Stomach (tissue), 8 donors: ENCODE measurements at regions not wholly inside any gene's neighbourhood (a gene's known extent, or its start where the extent isn't known, plus 50 kb on each side); places are given as distances from the start of the nearest gene placed in this dataset.
"Not testable (repeated sequence)": the region's sequence is repeated elsewhere in the genome, so short reads cannot be mapped to it uniquely, and the experiment has no call there.

Experiments
- DNase-seq, 2 donors: peaks; one replicate each; pipeline versions ENCODE4 v3.0.0 to v3.0.0-alpha.2; 2013 to 2019
- H3K27ac ChIP-seq, 5 donors: fragments of 200-600 bp in 4 of 5; sonication (generic) in 4 of 5; one replicate each; pipeline ENCODE4 v1.5.1; 2013 to 2019; ENCODE audit warnings: mild to moderate bottlenecking in 1 of 5, moderate library complexity in 1 of 5
- H3K27me3 ChIP-seq, 3 donors: fragments of 200-600 bp; sonication (generic); one replicate each; pipeline ENCODE4 v1.5.1; 2017 to 2019; ENCODE audit warnings: mixed run types in 1 of 3
- H3K36me3 ChIP-seq, 4 donors: fragments of 200-600 bp; sonication (generic); 1 replicate in 3 of 4; 2 replicates in 1 of 4; pipeline ENCODE4 v1.5.1; 2016 to 2019
- H3K4me1 ChIP-seq, 4 donors: fragments of 200-600 bp; sonication (generic); one replicate each; pipeline ENCODE4 v1.5.1; 2016 to 2019
- H3K4me3 ChIP-seq, 4 donors: fragments of 200-600 bp; sonication (generic) in 3 of 4; one replicate each; pipeline ENCODE4 v1.5.1; 2016 to 2019; ENCODE audit warnings: mild to moderate bottlenecking in 1 of 4
- H3K9me3 ChIP-seq, 4 donors: fragments of 200-600 bp; sonication (generic); one replicate each; pipeline ENCODE4 v1.5.1; 2016 to 2019
- EP300 ChIP-seq: sonication (generic); formaldehyde crosslinking; IDR thresholded peaks from one replicate; pipeline ENCODE4 v1.6.1; 2017; ENCODE audit warnings: antibody characterized with exemption
- POLR2A ChIP-seq, 4 donors: fragments of 450-650 bp; IDR thresholded peaks; one replicate each; pipeline ENCODE4 v1.6.1; 2016; ENCODE audit warnings: antibody characterized with exemption in 4 of 4, control low read depth in 2 of 4, mild to moderate bottlenecking in 1 of 4, moderate library complexity in 1 of 4
- POLR2AphosphoS5 ChIP-seq, 3 donors: sonication (generic); formaldehyde crosslinking; IDR thresholded peaks; one replicate each; pipeline ENCODE4 v1.6.1; 2016; ENCODE audit warnings: antibody characterized with exemption in 3 of 3
- WGBS, 5 donors: extraction: QIAGEN DNeasy Blood & Tissue Kit in 3 of 5; methylation state at CpG; one replicate each; pipeline versions ENCODE4 v1.1.5 to v1.1.7; 2013 to 2018; 5-methylcytosine and 5-hydroxymethylcytosine counted together
- intact Hi-C: fragments of 100-400 bp; cut with DNase I; formaldehyde crosslinking; loops from one replicate; pipeline ENCODE4 v1.15.1; 2023; ENCODE audit warnings: low total_unique reads
- TF ChIP-seq, protein P1 (sequence below), 7 experiments: fragments of 450-650 bp in 4 of 7; fragments of 200-600 bp in 3 of 7; sonication (generic) in 3 of 7; IDR thresholded peaks; one replicate each; pipeline ENCODE4 v1.5.1; 2016 to 2019; ENCODE audit warnings: antibody characterized with exemption in 7 of 7, control low read depth in 2 of 7, mild to moderate bottlenecking in 1 of 7
- donor health status: healthy with polysubstance abuse.
- donor health status: Bipolar disorder and iron deficiency.
- donor health status: healthy.

DNA sequence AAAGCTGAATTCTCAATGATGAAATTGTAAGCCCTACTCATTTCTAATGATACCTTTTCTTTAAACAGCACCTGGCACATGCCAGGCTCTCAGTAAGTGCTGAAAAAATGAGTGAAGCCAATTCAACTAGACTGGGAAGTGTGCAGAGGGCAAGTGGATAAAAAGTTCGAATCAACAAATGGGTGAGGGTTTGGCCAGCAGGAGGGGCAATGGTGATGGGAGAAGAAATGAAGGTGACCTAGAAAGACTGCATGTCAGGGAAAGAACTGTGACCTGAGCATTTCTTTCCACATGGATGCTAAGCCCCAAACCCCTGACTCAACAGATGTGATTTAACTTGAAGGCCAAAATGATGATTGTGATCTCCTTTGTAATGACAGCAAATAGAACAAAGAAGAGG is 54.6 kb downstream of the DKK1 start:
- no peak overlapping the region for H3K27ac ChIP-seq
- no peak for DNase-seq
- intact Hi-C loops: no loop called here
- peaks cover 0 to 10% (median 0%) of the 10 kb centered on the region in 4 donors for H3K9me3 ChIP-seq
- H3K4me3 ChIP-seq: no peak overlapping the region
- H3K36me3 ChIP-seq: no peaks in the 10 kb centered on the region
- H3K4me1 ChIP-seq: no peaks in the 10 kb centered on the region
- no peaks in the 10 kb centered on the region for H3K27me3 ChIP-seq
- 65 to 83% (median 70%) methylated on average over 1 of the region's 1 CpG for WGBS, 5 donors
- TF ChIP-seq POLR2AphosphoS5 (IDR thresholded peaks at IDR 0.05): no peak
- TF ChIP-seq EP300: no peak
- TF ChIP-seq POLR2A (IDR thresholded peaks at IDR 0.05): no peak
- TF ChIP-seq, protein P1, sequence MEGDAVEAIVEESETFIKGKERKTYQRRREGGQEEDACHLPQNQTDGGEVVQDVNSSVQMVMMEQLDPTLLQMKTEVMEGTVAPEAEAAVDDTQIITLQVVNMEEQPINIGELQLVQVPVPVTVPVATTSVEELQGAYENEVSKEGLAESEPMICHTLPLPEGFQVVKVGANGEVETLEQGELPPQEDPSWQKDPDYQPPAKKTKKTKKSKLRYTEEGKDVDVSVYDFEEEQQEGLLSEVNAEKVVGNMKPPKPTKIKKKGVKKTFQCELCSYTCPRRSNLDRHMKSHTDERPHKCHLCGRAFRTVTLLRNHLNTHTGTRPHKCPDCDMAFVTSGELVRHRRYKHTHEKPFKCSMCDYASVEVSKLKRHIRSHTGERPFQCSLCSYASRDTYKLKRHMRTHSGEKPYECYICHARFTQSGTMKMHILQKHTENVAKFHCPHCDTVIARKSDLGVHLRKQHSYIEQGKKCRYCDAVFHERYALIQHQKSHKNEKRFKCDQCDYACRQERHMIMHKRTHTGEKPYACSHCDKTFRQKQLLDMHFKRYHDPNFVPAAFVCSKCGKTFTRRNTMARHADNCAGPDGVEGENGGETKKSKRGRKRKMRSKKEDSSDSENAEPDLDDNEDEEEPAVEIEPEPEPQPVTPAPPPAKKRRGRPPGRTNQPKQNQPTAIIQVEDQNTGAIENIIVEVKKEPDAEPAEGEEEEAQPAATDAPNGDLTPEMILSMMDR (IDR thresholded peaks at IDR 0.05): no peak

DNA sequence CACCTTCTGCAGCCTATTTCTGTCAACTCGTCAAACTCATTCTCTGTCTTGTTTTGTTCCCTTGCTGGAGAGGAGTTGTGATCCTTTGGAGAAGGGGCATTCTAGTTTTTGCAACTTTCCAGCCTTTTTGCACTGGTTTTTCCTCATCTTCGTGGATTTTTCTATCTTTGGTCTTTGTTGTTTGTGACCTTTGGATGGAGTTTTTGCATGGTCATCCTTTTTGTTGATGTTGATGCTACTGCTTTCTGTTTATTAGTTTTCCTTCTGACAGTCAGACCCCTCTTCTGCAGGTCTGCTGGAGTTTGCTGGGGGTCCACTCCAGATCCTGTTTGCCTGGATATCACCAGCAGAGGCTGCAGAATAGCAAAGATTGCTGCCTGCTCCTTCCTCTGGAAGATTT is 60.1 kb downstream of the DKK1 start:
- 73 to 88% (median 83%) methylated on average over 2 of the region's 2 CpGs for WGBS, 5 donors
- H3K27me3 ChIP-seq, H3K4me3 ChIP-seq, H3K27ac ChIP-seq, H3K36me3 ChIP-seq, intact Hi-C loops, DNase-seq: not testable (repeated sequence)
- Histone ChIP-seq H3K4me1 (peaks cover 0 to 25% (median 5%) of the 10 kb centered on the region in 4 donors), H3K9me3 (peaks cover 0 to 13% (median 4%) of the 10 kb centered on the region in 4 donors)

- no peaks in the 10 kb centered on the region for H3K36me3 ChIP-seq
- peaks cover 0 to 26% (median 5%) of the 10 kb centered on the region in 4 donors for H3K4me1 ChIP-seq
- TF ChIP-seq EP300 (no peak), POLR2AphosphoS5 (IDR thresholded peaks at IDR 0.05) (peak in 2 of 3 donors; percentile 46 to 53)
- H3K27ac ChIP-seq: peak overlapping the region in 1 of 5 donors; percentile 43
- intact Hi-C loops: no loop called here
- no peaks in the 10 kb centered on the region for H3K27me3 ChIP-seq
- DNase-seq: peak in 1 of 2 donors; percentile 44
- H3K4me3 ChIP-seq: no peak overlapping the region
- peaks cover 0 to 13% (median 4%) of the 10 kb centered on the region in 4 donors for H3K9me3 ChIP-seq
- WGBS, 5 donors: 19 to 40% (median 21%) methylated on average over 2 of the region's 2 CpGs
Measured at GRCh38 chr10:52376694-52377354, 62.7 kb downstream of the DKK1 start.

DNA sequence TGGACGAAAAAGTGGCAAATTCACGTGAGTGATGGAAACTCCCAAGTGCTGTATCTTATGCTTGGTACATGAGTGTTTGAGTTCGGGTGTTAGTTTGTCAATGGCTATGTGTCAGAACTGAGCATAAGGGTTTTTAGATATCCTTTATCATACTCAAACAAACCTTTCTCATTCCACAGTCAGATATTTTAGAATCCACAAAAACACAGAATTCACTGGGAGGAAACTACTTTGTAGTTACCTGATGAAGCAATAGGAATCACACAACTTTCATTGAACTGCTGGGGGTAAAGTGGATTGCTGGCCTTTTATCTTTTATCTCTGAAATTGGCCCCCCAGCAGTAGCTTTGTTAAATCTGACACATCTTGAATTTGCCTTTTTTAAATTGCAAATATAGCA is 64.0 kb downstream of the DKK1 start:
- intact Hi-C loops: no loop called here
- Histone ChIP-seq H3K27me3 (no peaks in the 10 kb centered on the region), H3K36me3 (no peaks in the 10 kb centered on the region), H3K4me3 (no peak overlapping the region), H3K27ac (no peak overlapping the region), H3K9me3 (peaks cover 0 to 13% (median 4%) of the 10 kb centered on the region in 4 donors), H3K4me1 (peaks cover 0 to 26% (median 5%) of the 10 kb centered on the region in 4 donors)
- peak in 1 of 2 donors; percentile 9 for DNase-seq
- WGBS, 5 donors: 20 to 35% (median 22%) methylated on average over 3 of the region's 3 CpGs
- TF ChIP-seq POLR2A (IDR thresholded peaks at IDR 0.05) (no peak), POLR2AphosphoS5 (IDR thresholded peaks at IDR 0.05) (peak in 1 of 3 donors; percentile 6)

- no peak for TF ChIP-seq EP300
- TF ChIP-seq POLR2A (IDR thresholded peaks at IDR 0.05): no peak
- TF ChIP-seq POLR2AphosphoS5 (IDR thresholded peaks at IDR 0.05): no peak
- TF ChIP-seq, protein P1 (IDR thresholded peaks at IDR 0.05): no peak
- peaks cover 0 to 11% (median 4%) of the 10 kb centered on the region in 4 donors for H3K9me3 ChIP-seq
- no peak overlapping the region for H3K27ac ChIP-seq
- H3K4me3 ChIP-seq: no peak overlapping the region
- H3K36me3 ChIP-seq: no peaks in the 10 kb centered on the region
- intact Hi-C loops: no loop called here
- no peaks in the 10 kb centered on the region for H3K27me3 ChIP-seq
- peaks cover 0 to 26% (median 5%) of the 10 kb centered on the region in 4 donors for H3K4me1 ChIP-seq
- DNase-seq: no peak
- 37 to 53% (median 45%) methylated on average over 3 of the region's 3 CpGs for WGBS, 5 donors
Measured at GRCh38 chr10:52379287-52379686, 65.2 kb downstream of the DKK1 start.

GRCh38 chr10:52383088-52383487 is 69.0 kb downstream of the DKK1 start:
- intact Hi-C loops: no loop called here
- TF ChIP-seq POLR2AphosphoS5 (IDR thresholded peaks at IDR 0.05) (no peak), POLR2A (IDR thresholded peaks at IDR 0.05) (no peak), EP300 (no peak)
- TF ChIP-seq, protein P1 (IDR thresholded peaks at IDR 0.05): no peak
- no peaks in the 10 kb centered on the region for H3K27me3 ChIP-seq
- no peak for DNase-seq
- 76 to 94% (median 80%) methylated on average over 1 of the region's 1 CpG for WGBS, 5 donors
- no peaks in the 10 kb centered on the region for H3K36me3 ChIP-seq
- peaks cover 0 to 12% (median 2%) of the 10 kb centered on the region in 4 donors for H3K4me1 ChIP-seq
- H3K4me3 ChIP-seq: no peak overlapping the region
- no peaks in the 10 kb centered on the region for H3K9me3 ChIP-seq
- no peak overlapping the region for H3K27ac ChIP-seq
